Omental fat pad (tissue), 3 donors: ENCODE measurements at regions not wholly inside any gene's neighbourhood (a gene's known extent, or its start where the extent isn't known, plus 50 kb on each side); places are given as distances from the start of the nearest gene placed in this dataset.
"Not testable (repeated sequence)": the region's sequence is repeated elsewhere in the genome, so short reads cannot be mapped to it uniquely, and the experiment has no call there.

Source experiments
- ATAC-seq: fragments of 150-250 bp; one replicate; pipeline ENCODE4 v1.9.1; 2016; ENCODE audit warnings: mild to moderate bottlenecking, moderate library complexity; ENCODE audit not compliant: low FRiP score
- DNase-seq: peaks from one replicate; pipeline ENCODE4 v3.0.0-alpha.2; 2019; ENCODE audit warnings: low spot score
- CTCF ChIP-seq, 3 donors: fragments of 450-650 bp; IDR thresholded peaks; one replicate each; pipeline ENCODE4 v1.5.1; 2016 to 2017; ENCODE audit warnings: antibody characterized with exemption in 3 of 3, mild to moderate bottlenecking in 3 of 3, moderate library complexity in 2 of 3

- ATAC-seq (no peak), DNase-seq (no peak)
- no peak for TF ChIP-seq CTCF (IDR thresholded peaks at IDR 0.05)
Observed at GRCh38 chr9:73423891-73424290, 272.2 kb downstream of the ANXA1 start.

- DNase-seq (no peak), ATAC-seq (no peak)
- TF ChIP-seq CTCF (IDR thresholded peaks at IDR 0.05), result no peak
Observed at GRCh38 chr9:73426269-73426668, 274.6 kb downstream of the ANXA1 start.

GRCh38 chr9:73434826-73435225 is 283.2 kb downstream of the ANXA1 start:
- TF ChIP-seq CTCF (IDR thresholded peaks at IDR 0.05), result no peak
- ATAC-seq, result no peak
- no peak for DNase-seq

- ATAC-seq (no peak), DNase-seq (no peak)
- TF ChIP-seq CTCF (IDR thresholded peaks at IDR 0.05), result no peak
Observed at GRCh38 chr9:73437758-73438157, 286.1 kb downstream of the ANXA1 start.

- DNase-seq, ATAC-seq: not testable (repeated sequence)
Observed at GRCh38 chr9:73439839-73440238, 288.2 kb downstream of the ANXA1 start.

DNA sequence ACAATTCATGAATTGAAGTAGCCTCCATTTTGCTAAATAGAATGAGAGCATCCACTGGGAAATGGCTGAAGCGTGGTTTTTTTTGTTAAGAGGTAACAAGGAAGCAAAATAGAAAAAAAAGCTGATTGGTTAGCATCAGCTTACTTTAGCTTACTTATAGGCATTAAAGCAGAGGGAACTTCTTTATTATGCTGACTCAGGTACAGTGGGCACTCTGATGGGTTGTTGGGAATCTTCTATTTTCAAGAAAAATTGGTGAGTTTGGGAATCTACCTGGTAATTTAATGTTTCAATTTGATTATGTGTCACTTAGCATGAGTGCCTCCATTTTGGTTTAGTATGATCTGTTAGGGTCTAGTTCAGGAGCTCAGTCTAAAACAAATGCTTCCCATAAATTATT is 289.6 kb downstream of the ANXA1 start:
- ATAC-seq (no peak), DNase-seq (no peak)
- TF ChIP-seq CTCF (IDR thresholded peaks at IDR 0.05), result no peak

DNA sequence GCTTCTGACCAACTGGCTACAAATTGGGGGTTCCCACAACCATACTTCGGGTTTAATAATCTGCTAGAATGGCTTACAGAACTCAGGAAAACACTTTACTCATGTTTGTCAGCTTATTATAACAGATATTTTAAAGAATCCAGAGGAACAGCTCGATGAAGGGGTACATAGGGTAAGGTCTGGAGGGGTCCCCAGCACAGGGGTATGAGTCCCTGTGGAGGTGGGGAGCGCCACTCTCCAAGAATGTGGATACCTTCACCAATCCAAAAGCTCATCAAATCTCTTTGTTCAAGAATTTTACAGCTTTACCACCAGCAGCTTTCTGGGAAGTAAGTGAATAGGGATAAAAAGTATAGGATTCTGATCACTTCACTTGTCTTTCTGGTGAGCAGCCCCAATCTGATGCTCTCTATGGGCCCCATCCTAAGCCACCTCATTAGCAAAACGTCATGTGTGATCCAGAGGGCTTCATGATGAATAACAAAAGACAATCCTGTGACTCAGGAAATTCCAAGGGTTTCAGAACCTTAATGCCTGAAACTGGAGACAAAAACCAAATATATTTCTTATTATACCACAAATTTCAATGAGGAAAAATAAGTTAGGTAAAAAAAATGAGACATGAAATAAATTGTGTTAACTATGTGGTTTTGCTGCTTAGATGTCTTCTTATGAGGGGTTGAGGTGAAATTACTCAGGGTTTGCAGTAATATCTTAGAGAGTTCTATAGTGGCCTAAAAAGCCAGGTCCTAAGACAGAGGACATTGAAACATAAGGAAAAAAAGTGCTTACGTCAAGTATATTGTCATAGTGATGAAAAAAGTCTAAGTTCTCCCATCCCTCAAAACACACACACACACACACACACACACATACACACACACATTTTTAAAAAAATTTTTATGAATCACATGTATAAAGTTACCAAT is 290.5 kb downstream of the ANXA1 start:
- ATAC-seq, result no peak
- no peak for DNase-seq
- no peak for TF ChIP-seq CTCF (IDR thresholded peaks at IDR 0.05)
